ENCODE measurements at regions not wholly inside any gene's neighbourhood (a gene's known extent, or its start where the extent isn't known, plus 50 kb on each side); places are given as distances from the start of the nearest gene placed in this dataset.

- no peak for TF ChIP-seq CTCF (conservative IDR thresholded peaks at IDR 0.05; ENCODE audit: low read depth, low read length)
- TF ChIP-seq EZH2 (IDR thresholded peaks at IDR 0.05; ENCODE audit: low read length, unreplicated experiment) = no peak
- no peak for TF ChIP-seq EZH2phosphoT487 (IDR thresholded peaks at IDR 0.05; ENCODE audit: borderline replicate concordance, low read length)
These were observed 80.3 kb upstream of the TAF1B start for GRCh38 chr2:9762941-9763340.
